Osteocyte (in vitro differentiated cells): ENCODE measurements at regions not wholly inside any gene's neighbourhood (a gene's known extent, or its start where the extent isn't known, plus 50 kb on each side); places are given as distances from the start of the nearest gene placed in this dataset.

Source experiments
- DNase-seq: peaks from one replicate; pipeline ENCODE4 v3.0.0; 2021; ENCODE audit warnings: mixed read lengths; ENCODE audit not compliant: unreplicated experiment; ENCODE audit errors: extremely low spot score
- H3K27ac Mint-ChIP-seq: one replicate; pipeline ENCODE4 v1.8.0; 2021; ENCODE audit warnings: mild to moderate bottlenecking, mixed read lengths; ENCODE audit not compliant: unreplicated experiment
- H3K27me3 Mint-ChIP-seq: one replicate; pipeline ENCODE4 v1.8.0; 2021; ENCODE audit warnings: mixed read lengths; ENCODE audit not compliant: unreplicated experiment
- H3K36me3 Mint-ChIP-seq: one replicate; pipeline ENCODE4 v1.8.0; 2021; ENCODE audit warnings: mixed read lengths; ENCODE audit not compliant: unreplicated experiment
- H3K4me1 Mint-ChIP-seq: one replicate; pipeline ENCODE4 v1.8.0; 2021; ENCODE audit warnings: mixed read lengths; ENCODE audit not compliant: unreplicated experiment
- H3K4me3 Mint-ChIP-seq: one replicate; pipeline ENCODE4 v1.8.0; 2021; ENCODE audit warnings: mild to moderate bottlenecking, moderate library complexity, mixed read lengths; ENCODE audit not compliant: unreplicated experiment
- H3K9me3 Mint-ChIP-seq: one replicate; pipeline ENCODE4 v1.8.0; 2021; ENCODE audit warnings: mixed read lengths; ENCODE audit not compliant: unreplicated experiment
- TF ChIP-seq, protein P1 (sequence below): fragments of 200-600 bp; sonication (generic); IDR thresholded peaks from 2 replicates; pipeline ENCODE4 v1.5.0; 2021; ENCODE audit warnings: antibody characterized with exemption, mild to moderate bottlenecking, moderate library complexity

DNA sequence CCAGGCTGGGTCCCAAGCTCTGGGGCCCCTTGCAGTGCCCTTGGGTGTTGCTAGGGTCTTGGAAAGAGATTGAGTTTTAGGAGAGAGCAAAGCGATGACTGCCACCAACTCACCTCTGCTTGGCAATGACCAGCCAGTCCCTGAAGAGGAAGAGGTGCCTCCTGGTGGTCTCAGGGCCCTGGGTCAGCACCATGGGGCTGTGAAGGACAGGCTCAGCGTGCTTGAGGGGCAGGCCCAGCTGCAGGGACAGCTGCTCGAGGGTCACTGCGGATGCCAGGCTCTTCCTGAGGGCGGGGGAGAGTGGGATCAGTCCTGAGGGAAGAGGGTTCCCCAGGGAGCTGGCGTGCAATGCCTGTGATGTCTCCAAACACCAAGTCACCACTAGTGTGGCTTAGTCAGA lies 50.8 kb upstream of the TAGAP start:
- Mint-ChIP-seq H3K27ac (no peak overlapping the region), H3K4me1 (no peaks in the 10 kb centered on the region), H3K27me3 (peaks cover 11% of the 10 kb centered on the region), H3K4me3 (no peak overlapping the region), H3K36me3 (no peaks in the 10 kb centered on the region), H3K9me3 (no peaks in the 10 kb centered on the region)
- DNase-seq, result no peak
- TF ChIP-seq, protein P1, sequence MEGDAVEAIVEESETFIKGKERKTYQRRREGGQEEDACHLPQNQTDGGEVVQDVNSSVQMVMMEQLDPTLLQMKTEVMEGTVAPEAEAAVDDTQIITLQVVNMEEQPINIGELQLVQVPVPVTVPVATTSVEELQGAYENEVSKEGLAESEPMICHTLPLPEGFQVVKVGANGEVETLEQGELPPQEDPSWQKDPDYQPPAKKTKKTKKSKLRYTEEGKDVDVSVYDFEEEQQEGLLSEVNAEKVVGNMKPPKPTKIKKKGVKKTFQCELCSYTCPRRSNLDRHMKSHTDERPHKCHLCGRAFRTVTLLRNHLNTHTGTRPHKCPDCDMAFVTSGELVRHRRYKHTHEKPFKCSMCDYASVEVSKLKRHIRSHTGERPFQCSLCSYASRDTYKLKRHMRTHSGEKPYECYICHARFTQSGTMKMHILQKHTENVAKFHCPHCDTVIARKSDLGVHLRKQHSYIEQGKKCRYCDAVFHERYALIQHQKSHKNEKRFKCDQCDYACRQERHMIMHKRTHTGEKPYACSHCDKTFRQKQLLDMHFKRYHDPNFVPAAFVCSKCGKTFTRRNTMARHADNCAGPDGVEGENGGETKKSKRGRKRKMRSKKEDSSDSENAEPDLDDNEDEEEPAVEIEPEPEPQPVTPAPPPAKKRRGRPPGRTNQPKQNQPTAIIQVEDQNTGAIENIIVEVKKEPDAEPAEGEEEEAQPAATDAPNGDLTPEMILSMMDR, result no peak

DNA sequence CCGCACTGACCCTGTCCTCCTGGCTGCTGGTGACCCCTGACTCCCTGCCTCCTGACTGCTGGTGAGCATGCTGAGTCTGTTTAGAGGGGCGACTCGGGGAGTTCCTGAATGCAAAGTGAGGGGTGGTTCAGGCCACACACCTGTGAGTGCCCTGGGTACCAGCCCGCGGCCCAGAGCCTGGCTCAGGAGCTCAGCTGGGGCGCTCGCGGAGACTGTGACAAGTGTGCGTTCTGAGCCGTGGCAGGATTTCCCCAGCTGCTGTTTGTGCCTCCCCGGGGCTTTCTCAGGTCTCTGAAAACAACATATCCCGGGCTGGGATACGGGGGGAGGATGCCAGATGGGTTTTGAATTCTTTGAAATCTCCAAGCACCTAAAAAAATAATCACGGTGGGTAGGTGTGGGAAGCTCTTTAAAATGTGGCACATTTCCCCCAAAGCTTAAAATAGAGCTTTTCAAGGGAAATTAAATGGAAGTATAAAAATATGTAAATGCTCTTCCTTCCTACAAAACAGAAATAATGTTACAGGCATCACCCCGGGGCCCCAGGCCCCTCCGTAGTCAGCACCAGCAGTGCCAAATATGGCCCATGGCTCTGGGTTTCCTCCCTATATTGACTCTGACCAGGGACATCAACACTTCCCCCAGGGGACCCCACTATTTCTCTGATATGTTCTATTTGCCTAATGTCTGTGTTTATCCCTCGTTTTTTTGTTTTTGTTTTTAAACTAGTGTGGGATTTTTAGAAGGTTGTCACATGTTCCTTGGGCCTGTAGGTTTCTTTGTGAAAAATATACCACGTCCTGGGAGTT lies 49.9 kb upstream of the TAGAP start:
- TF ChIP-seq, protein P1, result no peak
- no peak overlapping the region for H3K27ac Mint-ChIP-seq
- no peaks in the 10 kb centered on the region for H3K36me3 Mint-ChIP-seq
- H3K4me1 Mint-ChIP-seq, result no peaks in the 10 kb centered on the region
- no peak overlapping the region for H3K4me3 Mint-ChIP-seq
- H3K27me3 Mint-ChIP-seq, result peaks cover 9% of the 10 kb centered on the region
- H3K9me3 Mint-ChIP-seq, result no peaks in the 10 kb centered on the region
- peak; percentile 81 for DNase-seq
